GM23248 (cell line): ENCODE measurements at regions not wholly inside any gene's neighbourhood (a gene's known extent, or its start where the extent isn't known, plus 50 kb on each side); places are given as distances from the start of the nearest gene placed in this dataset.

Experiments
- DNase-seq: peaks from one replicate; pipeline ENCODE4 v3.0.0-alpha.2; 2015
- H2AFZ ChIP-seq: fragments of 200-600 bp; sonication (generic); 2 replicates; pipeline ENCODE4 v1.6.1; 2016; ENCODE audit warnings: antibody characterized with exemption
- H3F3A ChIP-seq: fragments of 200-600 bp; sonication (generic); 2 replicates; pipeline ENCODE4 v1.6.1; 2016; ENCODE audit warnings: mild to moderate bottlenecking, antibody characterized with exemption, mixed run types; ENCODE audit not compliant: insufficient read depth
- H3K27ac ChIP-seq: fragments of 200-600 bp; sonication (generic); 2 replicates; pipeline ENCODE4 v1.5.1; 2016; ENCODE audit warnings: mild to moderate bottlenecking
- H3K27me3 ChIP-seq: fragments of 200-600 bp; sonication (generic); replicated peaks from 2 replicates; pipeline ENCODE4 v1.6.1; 2016; ENCODE audit warnings: mild to moderate bottlenecking; ENCODE audit not compliant: insufficient read depth
- H3K36me3 ChIP-seq: fragments of 200-600 bp; sonication (generic); 2 replicates; pipeline ENCODE4 v1.6.1; 2016; ENCODE audit warnings: low read depth, mild to moderate bottlenecking
- H3K4me1 ChIP-seq: fragments of 200-600 bp; sonication (generic); 2 replicates; pipeline ENCODE4 v1.6.1; 2016; ENCODE audit warnings: mild to moderate bottlenecking; ENCODE audit not compliant: insufficient read depth
- H3K4me2 ChIP-seq: fragments of 200-600 bp; sonication (generic); one replicate; pipeline ENCODE4 v1.6.1; 2016; ENCODE audit warnings: mild to moderate bottlenecking; ENCODE audit not compliant: unreplicated experiment
- H3K4me3 ChIP-seq: fragments of 200-600 bp; sonication (generic); 2 replicates; pipeline ENCODE4 v1.5.1; 2016; ENCODE audit warnings: mild to moderate bottlenecking
- H3K79me2 ChIP-seq: fragments of 200-600 bp; sonication (generic); 2 replicates; pipeline ENCODE4 v1.6.1; 2016; ENCODE audit warnings: mild to moderate bottlenecking; ENCODE audit not compliant: insufficient read depth
- H3K9ac ChIP-seq: fragments of 200-600 bp; sonication (generic); 2 replicates; pipeline ENCODE4 v1.6.1; 2016; ENCODE audit warnings: mild to moderate bottlenecking
- H3K9me2 ChIP-seq: fragments of 200-600 bp; sonication (generic); 2 replicates; pipeline ENCODE4 v1.6.1; 2016; ENCODE audit warnings: mixed run types, mild to moderate bottlenecking, moderate library complexity; ENCODE audit not compliant: insufficient read depth
- H3K9me3 ChIP-seq: fragments of 200-600 bp; sonication (generic); one replicate; pipeline ENCODE4 v1.6.1; 2017; ENCODE audit warnings: low read depth
- H4K20me1 ChIP-seq: fragments of 200-600 bp; sonication (generic); 2 replicates; pipeline ENCODE4 v1.6.0; 2016; ENCODE audit not compliant: insufficient read depth
- EZH2 ChIP-seq: fragments of 200-600 bp; sonication (generic); IDR thresholded peaks from 2 replicates; pipeline ENCODE4 v1.6.1; 2018; ENCODE audit warnings: antibody characterized with exemption, mild to moderate bottlenecking; ENCODE audit not compliant: insufficient read depth, poor library complexity, severe bottlenecking
- EZH2phosphoT487 ChIP-seq: fragments of 200-600 bp; sonication (generic); IDR thresholded peaks from 2 replicates; pipeline ENCODE4 v1.6.1; 2018; ENCODE audit warnings: antibody characterized with exemption, moderate library complexity, mild to moderate bottlenecking, low read depth; ENCODE audit not compliant: insufficient read depth
- whole genome bisulfite sequencing, 2 experiments: methylation state at CpG; one replicate each; pipeline ENCODE4 v1.1.6; 2015 to 2017; ENCODE audit warnings: low lambda C conversion rate in 2 of 2, low coverage in 1 of 2; ENCODE audit errors: missing lambda C conversion rate in 2 of 2; 5-methylcytosine and 5-hydroxymethylcytosine counted together
- in situ Hi-C: fragments of 300-500 bp; cut with MboI; formaldehyde crosslinking; loops from 2 replicates; pipeline ENCODE4 v1.15.0; 2020

DNA sequence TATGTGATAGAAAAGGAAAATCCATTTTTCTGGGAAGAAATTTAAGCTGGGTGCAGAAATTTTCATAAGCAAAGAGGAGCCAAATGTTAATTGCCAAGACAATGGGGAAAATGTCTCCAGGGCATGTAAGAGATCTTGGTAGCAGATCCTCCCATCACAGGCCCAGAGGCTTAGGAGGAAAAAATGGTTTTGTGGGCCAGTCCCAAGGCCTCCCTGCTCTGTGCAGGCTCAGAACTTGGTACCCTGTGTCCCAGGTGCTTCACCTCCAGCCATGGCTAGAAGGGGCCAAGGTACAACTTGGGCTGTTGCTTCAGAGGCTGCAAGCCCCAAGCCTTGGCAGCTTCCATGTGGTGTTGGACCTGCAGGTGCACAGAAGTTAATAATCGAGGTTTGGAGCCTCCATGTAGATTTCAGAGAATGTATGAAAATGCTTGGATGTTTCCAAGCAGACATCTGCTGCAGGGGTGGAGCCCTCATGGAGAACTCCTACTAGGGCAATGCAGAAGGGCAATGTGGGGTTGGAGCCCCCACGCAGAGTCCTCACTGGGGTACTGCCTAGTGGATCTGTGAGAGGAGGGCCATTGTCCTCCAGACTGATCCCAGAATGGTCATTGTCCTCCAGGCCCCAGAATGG is 77.7 kb upstream of the ATP2B1 start:
- Histone ChIP-seq H3K4me3 (no peak overlapping the region), H3K36me3 (no peaks in the 10 kb centered on the region), H3K27me3 (no peaks in the 10 kb centered on the region), H3K4me1 (peaks cover 21% of the 10 kb centered on the region), H3K9me2 (no peaks in the 10 kb centered on the region), H3F3A (peaks cover 22% of the 10 kb centered on the region), H2AFZ (no peak overlapping the region), H3K27ac (no peak overlapping the region), H3K4me2 (no peak overlapping the region), H3K79me2 (no peaks in the 10 kb centered on the region), H3K9ac (no peak overlapping the region), H4K20me1 (no peaks in the 10 kb centered on the region), H3K9me3 (no peaks in the 10 kb centered on the region)
- DNase-seq, result no peak
- TF ChIP-seq EZH2 (no peak), EZH2phosphoT487 (no peak)
- 63 to 78% methylated on average over 2 of the region's 2 CpGs for WGBS, 2 experiments
- in situ Hi-C loops, result no loop called here

DNA sequence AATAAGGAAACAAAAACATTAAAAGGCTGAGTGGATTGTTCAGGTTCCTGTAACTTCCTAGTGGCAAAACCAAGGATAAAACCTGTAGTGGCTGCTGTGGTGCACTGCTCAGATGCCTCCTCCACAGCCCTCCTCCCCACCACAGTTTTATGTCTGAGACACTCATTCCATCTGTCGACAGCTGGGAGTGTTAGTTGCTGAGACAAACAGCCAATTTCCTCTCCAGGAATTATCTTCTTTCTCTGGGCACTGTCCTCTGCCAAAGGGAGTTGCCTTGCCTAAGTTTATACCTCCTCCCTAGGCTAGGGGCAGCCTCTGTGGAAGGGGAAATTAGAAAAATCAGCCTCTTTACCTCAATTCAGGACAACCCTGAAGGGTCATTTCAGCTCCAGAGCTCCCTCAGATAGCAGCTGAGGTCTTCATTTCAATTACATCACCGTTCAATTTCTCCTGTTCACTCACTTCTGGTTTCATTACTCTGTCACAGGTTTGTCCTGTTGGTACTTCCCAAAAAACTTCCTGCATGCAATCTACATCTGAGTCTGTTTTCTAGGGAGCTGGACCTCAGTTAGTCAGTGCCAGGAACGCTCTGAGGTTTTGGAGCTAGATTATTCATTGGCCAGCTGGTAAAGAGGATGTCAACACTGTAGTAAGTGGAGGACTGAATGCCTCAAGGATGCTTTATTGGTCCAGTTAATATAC is 74.9 kb upstream of the ATP2B1 start:
- H3K79me2 ChIP-seq, result no peaks in the 10 kb centered on the region
- no peaks in the 10 kb centered on the region for H4K20me1 ChIP-seq
- no peak overlapping the region; the same call in 1 of the 2 replicates for H3K4me3 ChIP-seq
- 5 to 7% methylated on average over 3 of the region's 3 CpGs for WGBS, 2 experiments
- H3K9me2 ChIP-seq, result no peaks in the 10 kb centered on the region
- H3K36me3 ChIP-seq, result no peaks in the 10 kb centered on the region
- peaks cover 14% of the 10 kb centered on the region for H3K4me1 ChIP-seq
- in situ Hi-C loops, result no loop called here
- H3K9ac ChIP-seq, result no peak overlapping the region
- peak overlapping the region; percentile 10 for H3K27ac ChIP-seq
- DNase-seq, result peak; percentile 78
- peaks cover 22% of the 10 kb centered on the region for H3F3A ChIP-seq
- TF ChIP-seq EZH2 (no peak), EZH2phosphoT487 (no peak)
- H3K27me3 ChIP-seq, result no peaks in the 10 kb centered on the region
- H2AFZ ChIP-seq, result peak overlapping the region; percentile 30
- H3K9me3 ChIP-seq, result no peaks in the 10 kb centered on the region
- H3K4me2 ChIP-seq, result peak overlapping the region; percentile 63

DNA sequence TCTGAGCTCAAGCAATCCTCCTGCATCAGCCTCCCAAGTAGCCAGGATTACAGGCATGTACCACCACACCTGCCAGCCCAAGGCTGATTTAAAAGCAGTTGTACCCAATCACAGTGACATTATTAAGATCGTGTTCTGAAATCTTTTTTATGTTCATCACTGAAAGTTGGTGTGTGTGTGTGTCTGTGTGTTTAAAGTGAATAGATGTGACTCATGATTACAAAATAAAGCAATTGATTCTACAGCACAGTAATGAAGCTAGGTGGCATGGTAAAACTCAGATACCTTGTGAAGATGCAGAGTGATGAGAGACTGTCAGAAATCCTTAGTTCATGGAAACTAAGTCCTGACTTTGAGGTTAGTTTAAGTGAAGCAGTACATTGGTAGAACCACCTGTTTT is 74.2 kb upstream of the ATP2B1 start:
- no peak overlapping the region for H3K9ac ChIP-seq
- 0 out of 2 replicates have a peak overlapping the region, but pooled peaks have one; percentile 30 for H2AFZ ChIP-seq
- 74 to 75% methylated on average over 1 of the region's 1 CpG for WGBS, 2 experiments
- no peak overlapping the region for H3K27ac ChIP-seq
- H3K4me1 ChIP-seq, result peaks cover 14% of the 10 kb centered on the region
- H4K20me1 ChIP-seq, result no peaks in the 10 kb centered on the region
- in situ Hi-C loops, result no loop called here
- H3K27me3 ChIP-seq, result no peaks in the 10 kb centered on the region
- peak overlapping the region; percentile 63 for H3K4me2 ChIP-seq
- TF ChIP-seq EZH2, result no peak
- no peak for TF ChIP-seq EZH2phosphoT487
- no peaks in the 10 kb centered on the region for H3K36me3 ChIP-seq
- no peak overlapping the region for H3K4me3 ChIP-seq
- no peaks in the 10 kb centered on the region for H3K79me2 ChIP-seq
- DNase-seq, result peak; percentile 41
- no peaks in the 10 kb centered on the region for H3K9me3 ChIP-seq
- H3F3A ChIP-seq, result peaks cover 22% of the 10 kb centered on the region
- H3K9me2 ChIP-seq, result no peaks in the 10 kb centered on the region

DNA sequence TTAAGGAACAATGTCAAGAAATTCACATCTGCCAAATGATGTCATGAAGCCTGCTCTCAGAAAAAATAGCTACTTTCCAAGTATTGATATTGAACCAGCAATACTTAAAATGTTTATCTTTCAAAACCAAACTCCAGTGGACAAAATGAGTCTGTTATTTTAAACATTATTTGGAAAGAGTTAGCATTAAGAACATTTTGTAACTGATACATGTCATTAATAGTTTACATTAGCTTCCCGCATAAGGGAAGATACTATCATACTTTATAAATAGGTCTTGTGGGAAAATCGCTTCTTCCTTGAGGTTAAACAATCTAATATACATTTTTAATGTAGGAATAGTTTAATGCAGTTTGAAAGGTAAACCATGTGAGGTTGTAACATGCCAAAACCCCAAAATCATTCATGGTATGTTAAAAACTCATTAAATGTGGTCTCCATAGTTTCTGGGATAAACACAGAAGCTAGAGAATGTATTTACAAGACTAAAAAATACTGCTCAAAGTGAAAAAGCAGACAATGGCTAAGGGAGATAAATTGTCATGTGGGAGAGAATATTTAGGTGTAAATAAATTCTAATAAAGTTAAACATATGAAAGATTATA is 73.4 kb upstream of the ATP2B1 start:
- no peak overlapping the region for H3K4me2 ChIP-seq
- 91 to 100% methylated on average over 2 of the region's 2 CpGs for WGBS, 2 experiments
- H3K79me2 ChIP-seq, result no peaks in the 10 kb centered on the region
- H3K27me3 ChIP-seq, result no peaks in the 10 kb centered on the region
- H3K4me1 ChIP-seq, result peaks cover 14% of the 10 kb centered on the region
- no peaks in the 10 kb centered on the region for H3K36me3 ChIP-seq
- in situ Hi-C loops, result no loop called here
- no peak overlapping the region for H3K9ac ChIP-seq
- no peak overlapping the region for H2AFZ ChIP-seq
- H3K9me3 ChIP-seq, result no peaks in the 10 kb centered on the region
- no peak for DNase-seq
- peaks cover 22% of the 10 kb centered on the region for H3F3A ChIP-seq
- TF ChIP-seq EZH2, result no peak
- TF ChIP-seq EZH2phosphoT487, result no peak
- H4K20me1 ChIP-seq, result no peaks in the 10 kb centered on the region
- H3K9me2 ChIP-seq, result no peaks in the 10 kb centered on the region
- no peak overlapping the region for H3K27ac ChIP-seq
- no peak overlapping the region for H3K4me3 ChIP-seq
